ENCODE measurements at regions not wholly inside any gene's neighbourhood (a gene's known extent, or its start where the extent isn't known, plus 50 kb on each side); places are given as distances from the start of the nearest gene placed in this dataset.

DNA sequence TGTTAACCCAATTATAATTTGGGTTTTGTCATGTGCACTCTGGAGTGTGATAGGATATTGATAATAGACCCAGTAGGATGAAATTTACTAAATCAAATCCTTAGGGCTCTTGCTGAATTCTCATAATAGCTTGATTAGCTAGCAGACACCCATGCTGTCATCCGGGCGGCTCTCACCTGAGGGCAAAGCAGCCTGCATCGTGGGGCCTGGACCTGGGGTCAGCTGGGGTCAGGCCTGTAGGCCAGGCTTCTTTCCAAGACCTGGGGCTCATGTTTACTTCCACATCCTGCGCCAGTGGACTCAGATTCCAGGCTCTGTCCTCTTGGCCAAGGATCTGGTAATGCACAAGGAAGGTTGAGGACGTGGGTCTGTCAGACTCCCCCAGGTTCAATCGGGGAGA is 486.3 kb downstream of the NPHP4 start:
- H3K4me3 ChIP-seq = no peak overlapping the region
- DNase-seq = no peak
- H3K4me1 ChIP-seq = peaks cover 4% of the 10 kb centered on the region
- intact Hi-C loops (cut with DNase I; ENCODE audit: low total_unique reads) = loop anchor here (10.0 kb wide), 1 partner anchor 469 kb away; no protein-coding TSS in a partner anchor
- no peaks in the 10 kb centered on the region for H3K36me3 ChIP-seq (ENCODE audit: low read depth, missing control alignments)
- 87 to 89% methylated on average over 6 of the region's 6 CpGs for WGBS, 2 donors
- TF ChIP-seq POLR2A (IDR thresholded peaks at IDR 0.05) (no peak), CTCF (IDR thresholded peaks at IDR 0.05) (no peak)
- H3K9me3 ChIP-seq = no peaks in the 10 kb centered on the region
- H3K27me3 ChIP-seq = no peaks in the 10 kb centered on the region
- no peak overlapping the region for H3K27ac ChIP-seq

GRCh38 chr1:5504364-5504740 is 487.9 kb downstream of the NPHP4 start:
- Histone ChIP-seq H3K9me3 (no peaks in the 10 kb centered on the region), H3K4me3 (no peak overlapping the region), H3K4me1 (no peaks in the 10 kb centered on the region), H3K36me3 (ENCODE audit: low read depth, missing control alignments) (no peaks in the 10 kb centered on the region), H3K27ac (no peak overlapping the region), H3K27me3 (no peaks in the 10 kb centered on the region)
- no peak for TF ChIP-seq POLR2A (IDR thresholded peaks at IDR 0.05)
- TF ChIP-seq CTCF (IDR thresholded peaks at IDR 0.05) = no peak
- 80 to 82% methylated on average over 4 to 8 of the region's 8 CpGs for WGBS, 2 donors
- DNase-seq = no peak
- intact Hi-C loops (cut with DNase I; ENCODE audit: low total_unique reads) = loop anchor here (10.0 kb wide), 1 partner anchor 470 kb away; no protein-coding TSS in a partner anchor

DNA sequence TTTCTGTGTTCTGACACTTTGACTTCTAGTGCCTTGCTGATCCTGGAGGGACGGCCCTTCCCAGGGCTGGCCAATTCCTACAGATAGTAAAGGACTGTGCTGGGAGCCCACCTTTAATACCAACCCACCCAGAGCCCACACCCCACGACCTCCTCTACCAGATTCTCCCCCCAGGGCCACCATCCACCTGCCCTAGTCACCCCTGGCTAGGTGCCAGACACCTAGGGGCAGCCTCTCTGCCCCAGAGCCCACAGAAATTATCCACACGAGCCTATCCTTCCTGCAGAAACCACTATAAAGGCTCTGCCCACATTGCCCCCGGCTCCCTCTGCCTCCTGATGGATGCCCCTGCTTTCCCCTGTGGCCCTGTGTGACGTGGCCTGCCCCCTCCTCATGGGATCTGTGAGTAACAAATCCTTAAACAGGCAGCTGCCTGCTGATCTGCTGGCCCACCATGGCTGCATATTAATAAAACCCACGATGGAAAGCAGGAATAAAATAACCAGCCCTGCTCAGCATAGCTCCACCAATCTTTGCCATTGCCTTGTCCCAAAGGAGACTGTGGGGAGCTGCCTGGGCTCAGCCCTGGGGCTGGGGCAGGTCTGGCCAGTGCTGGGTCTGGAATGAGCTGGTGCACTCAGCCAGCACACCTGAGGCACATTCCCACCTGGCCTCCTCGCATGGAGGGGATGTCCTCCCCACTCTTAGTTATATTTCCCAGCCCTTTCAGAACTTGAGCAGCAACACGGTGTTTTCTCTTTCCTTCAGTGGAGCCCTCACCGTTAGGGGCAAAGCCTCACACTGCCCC is 488.5 kb downstream of the NPHP4 start:
- Histone ChIP-seq H3K4me1 (no peaks in the 10 kb centered on the region), H3K36me3 (ENCODE audit: low read depth, missing control alignments) (no peaks in the 10 kb centered on the region), H3K4me3 (no peak overlapping the region), H3K27me3 (no peaks in the 10 kb centered on the region), H3K27ac (no peak overlapping the region), H3K9me3 (no peaks in the 10 kb centered on the region)
- DNase-seq = no peak
- no peak for TF ChIP-seq CTCF (IDR thresholded peaks at IDR 0.05)
- TF ChIP-seq POLR2A (IDR thresholded peaks at IDR 0.05) = no peak
- 80 to 84% methylated on average over 8 to 9 of the region's 9 CpGs for WGBS, 2 donors
- intact Hi-C loops (cut with DNase I; ENCODE audit: low total_unique reads) = loop anchor here (10.0 kb wide), 1 partner anchor 471 kb away; no protein-coding TSS in a partner anchor

DNA sequence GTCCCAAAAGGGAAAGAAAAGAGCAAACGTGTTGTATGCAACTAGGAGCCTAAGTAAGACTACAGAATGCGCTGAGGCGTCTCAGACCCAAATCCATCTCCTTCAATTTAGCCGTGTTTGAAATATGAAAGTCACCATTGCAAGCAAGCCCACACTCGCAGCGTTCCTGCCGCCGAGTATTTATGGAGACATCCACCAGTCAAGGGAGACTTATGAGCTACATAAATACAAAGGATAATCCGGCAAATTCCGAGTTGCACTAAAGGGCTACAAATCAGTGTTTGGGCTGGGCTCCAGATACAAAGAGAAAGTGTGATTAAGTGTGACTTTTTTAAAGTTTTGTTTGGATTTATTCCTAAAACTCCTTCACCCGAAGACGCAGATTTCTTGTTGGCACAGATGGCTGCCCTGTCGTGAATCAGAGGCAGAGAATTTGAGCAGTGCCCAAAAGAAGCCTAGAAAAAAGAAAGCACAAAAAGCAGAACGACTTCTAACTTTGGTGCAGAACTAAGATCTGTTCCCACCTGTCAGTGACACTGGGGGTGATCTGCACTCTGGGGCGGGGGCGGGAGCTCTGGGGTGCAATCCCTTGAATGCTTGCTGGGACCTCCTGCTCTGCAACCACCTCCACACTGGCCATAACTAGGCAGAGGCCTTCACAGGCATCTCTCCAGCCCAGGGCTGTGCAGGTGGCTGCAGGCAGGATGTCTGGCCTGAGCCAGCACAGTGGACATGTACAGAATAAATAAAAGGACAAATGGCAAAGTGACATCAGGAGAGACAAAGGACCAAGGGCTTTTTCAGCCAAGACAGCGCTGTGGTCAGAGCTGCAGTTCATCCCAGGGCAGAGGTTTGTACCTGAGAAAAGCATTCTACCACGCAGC is 489.7 kb downstream of the NPHP4 start:
- Histone ChIP-seq H3K9me3 (no peaks in the 10 kb centered on the region), H3K4me1 (no peaks in the 10 kb centered on the region), H3K4me3 (no peak overlapping the region), H3K27me3 (no peaks in the 10 kb centered on the region), H3K27ac (no peak overlapping the region), H3K36me3 (ENCODE audit: low read depth, missing control alignments) (no peaks in the 10 kb centered on the region)
- intact Hi-C loops (cut with DNase I; ENCODE audit: low total_unique reads) = loop anchor here (10.0 kb wide), 1 partner anchor 472 kb away; no protein-coding TSS in a partner anchor
- WGBS, 2 donors = 60 to 66% methylated on average over 17 to 18 of the region's 18 CpGs
- TF ChIP-seq POLR2A (IDR thresholded peaks at IDR 0.05) (no peak), CTCF (IDR thresholded peaks at IDR 0.05) (no peak)
- no peak for DNase-seq
